Pancreas (tissue), 10 donors: ENCODE measurements at regions not wholly inside any gene's neighbourhood (a gene's known extent, or its start where the extent isn't known, plus 50 kb on each side); places are given as distances from the start of the nearest gene placed in this dataset.
A peak's percentile ranks its signal among the peaks of the same experiment; 100 is the strongest.

ENCODE experiments used
- ATAC-seq, 4 donors: fragments of 200-7000 bp; cut with Tn5 transposase; one replicate each; pipeline versions ENCODE4 v1.8.0 to v1.9.1; 2020; ENCODE audit warnings: mild to moderate bottlenecking in 4 of 4, moderate library complexity in 4 of 4
- DNase-seq, 6 donors: peaks; one replicate each; pipeline ENCODE4 v3.0.0-alpha.2; 2020
- FAIRE-seq: peaks from 2 replicates; lab custom pipeline; 2012; peaks lifted over from hg19 to GRCh38; lab: Jason Lieb, UNC
- H3K27ac ChIP-seq, 4 donors: fragments of 200-600 bp; sonication (generic); 1 replicate in 3 of 4; 2 replicates in 1 of 4; pipeline versions ENCODE4 v1.5.0 to v1.8.0; 2020
- H3K27me3 ChIP-seq, 4 donors: fragments of 200-600 bp; one replicate each; pipeline ENCODE4 v1.8.0; 2021
- H3K36me3 ChIP-seq, 3 donors: fragments of 200-600 bp; sonication (generic) in 1 of 3; one replicate each; pipeline versions ENCODE4 v1.5.0 to v1.8.0; 2020 to 2021
- H3K4me1 ChIP-seq, 3 donors: fragments of 200-600 bp; one replicate each; pipeline ENCODE4 v1.8.0; 2021
- H3K4me3 ChIP-seq, 4 donors: fragments of 200-600 bp; sonication (generic) in 2 of 4; one replicate each; pipeline versions ENCODE4 v1.5.0 to v1.8.0; 2020 to 2021
- H3K9me3 ChIP-seq, 4 donors: fragments of 200-600 bp; one replicate each; pipeline ENCODE4 v1.8.0; 2021
- CTCF ChIP-seq, 4 donors: fragments of 200-600 bp; sonication (generic) in 3 of 4; IDR thresholded peaks; one replicate each; pipeline versions ENCODE4 v1.5.0 to v1.8.0; 2021; ENCODE audit warnings: antibody characterized with exemption in 4 of 4
- WGBS, 2 donors: extraction: QIAGEN DNeasy Blood & Tissue Kit; methylation state at CpG; one replicate each; pipeline ENCODE4 v1.1.7; 2013; 5-methylcytosine and 5-hydroxymethylcytosine counted together
- intact Hi-C, 3 donors: fragments of 100-400 bp; cut with DNase I; formaldehyde crosslinking; loops; one replicate each; pipeline versions ENCODE4 v1.11.1 to v1.14.2; 2022
- donor health status: healthy with polysubstance abuse.
- donor health status: DM: no; HTN: no; CAD: no; lungs with moderate emphysema.
- donor health status: DM: no; HTN: no; CAD: no.
- donor health status: control.
- donor health status: control.
- donor health status: Bipolar disorder and iron deficiency.
- donor health status: DM: yes; HTN: yes; CAD: no.
- donor health status: DM: no; HTN: no; CAD: no.
- donor health status: DM: no; HTN: no; CAD: no.
- donor health status: DM: yes; HTN: yes; CAD: no.

- no peak for TF ChIP-seq CTCF (IDR thresholded peaks at IDR 0.05)
- ATAC-seq (no peak), DNase-seq (no peak), FAIRE-seq (no peak)
- Histone ChIP-seq H3K27me3 (no peaks in the 10 kb centered on the region), H3K27ac (peak overlapping the region in 2 of 4 donors; percentile 1 to 31), H3K4me1 (peaks cover 16 to 22% (median 19%) of the 10 kb centered on the region in 3 donors), H3K4me3 (no peak overlapping the region), H3K36me3 (no peaks in the 10 kb centered on the region), H3K9me3 (no peaks in the 10 kb centered on the region)
- intact Hi-C loops = no loop called here
- 55 to 64% methylated on average over 2 of the region's 2 CpGs for WGBS, 2 donors
These were observed 99.5 kb upstream of the SLC4A4 start for GRCh38 chr4:71239365-71239764.

GRCh38 chr4:71240094-71240493 lies 98.7 kb upstream of the SLC4A4 start:
- FAIRE-seq (no peak), DNase-seq (peak in 1 of 6 donors; percentile 36), ATAC-seq (peak; percentile 42 to 74 (median 72))
- no peak for TF ChIP-seq CTCF (IDR thresholded peaks at IDR 0.05)
- WGBS, 2 donors = 66% methylated on average over 1 of the region's 1 CpG
- Histone ChIP-seq H3K9me3 (no peaks in the 10 kb centered on the region), H3K27ac (peak overlapping the region in 1 of 4 donors; percentile 31), H3K4me1 (peaks cover 16 to 22% (median 19%) of the 10 kb centered on the region in 3 donors), H3K36me3 (no peaks in the 10 kb centered on the region), H3K4me3 (no peak overlapping the region), H3K27me3 (no peaks in the 10 kb centered on the region)
- intact Hi-C loops = no loop called here

- DNase-seq (no peak), FAIRE-seq (no peak), ATAC-seq (peak; percentile 41 to 76 (median 66))
- no peak overlapping the region for H3K4me3 ChIP-seq
- H3K9me3 ChIP-seq = no peaks in the 10 kb centered on the region
- H3K4me1 ChIP-seq = peaks cover 16 to 22% (median 19%) of the 10 kb centered on the region in 3 donors
- H3K36me3 ChIP-seq = no peaks in the 10 kb centered on the region
- intact Hi-C loops = no loop called here
- no peaks in the 10 kb centered on the region for H3K27me3 ChIP-seq
- peak overlapping the region in 2 of 4 donors; percentile 16 to 56 for H3K27ac ChIP-seq
- no peak for TF ChIP-seq CTCF (IDR thresholded peaks at IDR 0.05)
- WGBS, 2 donors = 36% methylated on average over 8 of the region's 8 CpGs
These were observed 97.1 kb upstream of the SLC4A4 start for GRCh38 chr4:71241501-71242288.

DNA sequence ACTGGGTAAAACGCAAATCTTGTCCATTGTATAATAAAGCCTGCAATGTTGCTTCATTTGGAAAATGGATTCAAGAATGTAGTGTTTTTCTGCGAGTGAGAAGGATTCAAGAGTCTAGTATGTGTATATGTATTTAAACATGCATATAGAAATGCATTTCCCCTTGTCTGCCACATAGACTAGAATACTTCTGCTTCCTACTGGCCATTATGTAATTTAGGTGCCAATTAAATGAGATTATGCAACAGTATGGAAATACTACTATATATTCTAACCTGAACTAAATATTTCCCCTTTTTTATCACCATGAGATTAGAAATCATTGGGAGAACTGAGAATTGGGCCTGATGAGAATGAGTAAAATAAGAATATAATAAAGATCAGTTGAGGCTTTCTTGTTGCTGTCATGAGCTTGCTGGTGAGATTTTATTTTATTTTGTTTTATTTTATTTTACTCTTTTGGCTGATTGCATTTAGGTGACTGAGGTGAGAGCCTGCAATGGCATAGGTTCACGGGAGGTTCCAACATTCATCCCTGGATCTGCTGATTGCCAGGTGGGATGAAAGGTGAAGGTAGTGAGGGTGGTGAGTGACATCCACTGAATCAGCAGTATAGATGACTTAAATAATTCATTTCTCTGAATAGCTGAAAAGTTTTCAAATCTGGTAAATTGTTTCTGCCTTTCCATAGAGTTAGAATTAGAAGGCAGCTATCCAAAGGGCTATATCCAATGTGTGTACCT lies 95.6 kb upstream of the SLC4A4 start:
- no peak for ATAC-seq
- H3K4me1 ChIP-seq = peaks cover 16 to 22% (median 19%) of the 10 kb centered on the region in 3 donors
- DNase-seq = no peak

More for the DNA sequence above, 95.6 kb upstream of the SLC4A4 start:
- WGBS, 2 donors = 75 to 81% methylated on average over 3 of the region's 3 CpGs
- intact Hi-C loops = no loop called here
- FAIRE-seq = no peak
- H3K36me3 ChIP-seq = no peaks in the 10 kb centered on the region
- no peak for TF ChIP-seq CTCF (IDR thresholded peaks at IDR 0.05)
- H3K4me3 ChIP-seq = no peak overlapping the region
- no peak overlapping the region for H3K27ac ChIP-seq
- no peaks in the 10 kb centered on the region for H3K9me3 ChIP-seq
- H3K27me3 ChIP-seq = no peaks in the 10 kb centered on the region
